HCEC 1CT (cell line): ENCODE measurements at regions not wholly inside any gene's neighbourhood (a gene's known extent, or its start where the extent isn't known, plus 50 kb on each side); places are given as distances from the start of the nearest gene placed in this dataset.
"Not testable (repeated sequence)": the region's sequence is repeated elsewhere in the genome, so short reads cannot be mapped to it uniquely, and the experiment has no call there.

Experiments used
- DNase-seq: peaks from one replicate; pipeline ENCODE4 v3.0.0-alpha.2; 2017

GRCh38 chr2:118791483-118791882, 56.0 kb downstream of the EN1 start:
- no peak for DNase-seq

- no peak for DNase-seq
Observed at GRCh38 chr2:118786746-118787145, 60.7 kb downstream of the EN1 start.

GRCh38 chr2:118784860-118785259, 62.6 kb downstream of the EN1 start:
- DNase-seq: no peak

GRCh38 chr2:118779362-118779761, 68.1 kb downstream of the EN1 start:
- DNase-seq: no peak

GRCh38 chr2:118774458-118775133, 72.9 kb downstream of the EN1 start:
- DNase-seq: no peak

- DNase-seq: no peak
Observed at GRCh38 chr2:118773826-118774225, 73.6 kb downstream of the EN1 start.

GRCh38 chr2:118772487-118773200, 74.8 kb downstream of the EN1 start:
- DNase-seq: no peak

- no peak for DNase-seq
Observed at GRCh38 chr2:118769707-118770400, 77.6 kb downstream of the EN1 start.

- no peak for DNase-seq
Observed at GRCh38 chr2:118766871-118767270, 80.6 kb downstream of the EN1 start.

GRCh38 chr2:118764855-118765254, 82.6 kb downstream of the EN1 start:
- DNase-seq: no peak

- no peak for DNase-seq
Observed at GRCh38 chr2:118763797-118764196, 83.7 kb downstream of the EN1 start.

GRCh38 chr2:118762290-118762689, 85.2 kb downstream of the EN1 start:
- DNase-seq: no peak

- DNase-seq: no peak
Observed at GRCh38 chr2:118761771-118762170, 85.7 kb downstream of the EN1 start.

GRCh38 chr2:118755901-118756300, 91.5 kb downstream of the EN1 start:
- DNase-seq: no peak

- DNase-seq: no peak
Observed at GRCh38 chr2:118755384-118755783, 92.1 kb downstream of the EN1 start.

GRCh38 chr2:118752762-118753429, 94.6 kb downstream of the EN1 start:
- DNase-seq: no peak

- no peak for DNase-seq
Observed at GRCh38 chr2:118750959-118751565, 96.4 kb downstream of the EN1 start.

- DNase-seq: no peak
Observed at GRCh38 chr2:118748245-118748885, 99.1 kb downstream of the EN1 start.

- DNase-seq: no peak
Observed at GRCh38 chr2:118747637-118748036, 99.8 kb downstream of the EN1 start.

- DNase-seq: no peak
Observed at GRCh38 chr2:118747066-118747465, 100.4 kb downstream of the EN1 start.

- not testable (repeated sequence) for DNase-seq
Observed at GRCh38 chr2:118744682-118745181, 102.7 kb downstream of the EN1 start.
